ENCODE measurements at regions not wholly inside any gene's neighbourhood (a gene's known extent, or its start where the extent isn't known, plus 50 kb on each side); places are given as distances from the start of the nearest gene placed in this dataset.

DNA sequence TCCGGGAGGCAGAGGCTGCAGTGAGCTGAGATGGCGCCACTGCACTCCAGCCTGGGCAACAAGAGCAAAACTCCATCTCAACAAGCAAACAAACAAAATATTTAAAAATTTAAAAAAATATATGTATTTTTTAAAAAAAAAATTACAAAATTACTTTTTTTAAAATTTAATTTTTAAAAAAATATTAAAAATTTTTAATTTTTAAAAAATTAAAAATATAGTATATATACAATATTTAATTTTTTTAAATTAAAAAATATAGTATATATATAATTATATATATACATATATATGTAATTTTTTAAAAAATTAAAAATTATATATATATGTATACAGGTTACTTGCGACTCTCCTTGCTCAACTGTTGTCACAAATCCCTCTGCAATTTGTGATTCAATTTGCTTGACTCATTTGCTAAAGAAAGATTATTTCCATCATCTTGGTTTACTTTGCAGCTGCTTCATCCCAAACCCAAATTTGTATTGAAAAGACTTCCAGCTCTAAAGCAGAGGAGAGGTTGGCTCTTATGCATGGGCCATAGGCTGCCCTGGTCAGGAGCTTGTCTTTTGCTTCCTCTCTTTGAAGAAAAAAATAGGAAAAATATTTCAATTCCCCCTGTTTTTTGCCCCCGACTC, 247.4 kb upstream of the IRX3 start:
- POLR2A ChIA-PET: no interaction called here
- no peak for ATAC-seq
- Histone ChIP-seq H3K4me1 (ENCODE audit: control insufficient read depth, insufficient read depth, low read length) (no peaks in the 10 kb centered on the region), H3K27me3 (ENCODE audit: control insufficient read depth, insufficient read depth, low read length) (no peaks in the 10 kb centered on the region), H3K36me3 (ENCODE audit: control insufficient read depth, insufficient read depth, low read length) (no peaks in the 10 kb centered on the region), H3K4me3 (ENCODE audit: low read depth in 2 of 2, low read length in 2 of 2) (no peak overlapping the region), H3K27ac (ENCODE audit: low read length) (no peak overlapping the region), H3K9me3 (ENCODE audit: control insufficient read depth, insufficient read depth, low read depth, low read length) (no peaks in the 10 kb centered on the region)
- intact Hi-C loops (cut with micrococcal nuclease; ENCODE audit: unreplicated experiment) (no loop called here), in situ Hi-C loops (cut with HindIII; ENCODE audit: low pct_unique_long_range_greater_than_20kb, low sequenced_read_pairs) (no loop called here)
- no peak for DNase-seq (ENCODE audit: low read depth, low spot score)
- no peak for TF ChIP-seq TCF7L2 (IDR thresholded peaks at IDR 0.05; ENCODE audit: low read depth, low read length)
- TF ChIP-seq SIN3A (IDR thresholded peaks at IDR 0.05; ENCODE audit: borderline replicate concordance, insufficient read depth, low read depth, low read length): no peak
- TF ChIP-seq POLR2AphosphoS5 (IDR thresholded peaks at IDR 0.05; ENCODE audit: low read depth, low read length): no peak
- TF ChIP-seq, protein P1, sequence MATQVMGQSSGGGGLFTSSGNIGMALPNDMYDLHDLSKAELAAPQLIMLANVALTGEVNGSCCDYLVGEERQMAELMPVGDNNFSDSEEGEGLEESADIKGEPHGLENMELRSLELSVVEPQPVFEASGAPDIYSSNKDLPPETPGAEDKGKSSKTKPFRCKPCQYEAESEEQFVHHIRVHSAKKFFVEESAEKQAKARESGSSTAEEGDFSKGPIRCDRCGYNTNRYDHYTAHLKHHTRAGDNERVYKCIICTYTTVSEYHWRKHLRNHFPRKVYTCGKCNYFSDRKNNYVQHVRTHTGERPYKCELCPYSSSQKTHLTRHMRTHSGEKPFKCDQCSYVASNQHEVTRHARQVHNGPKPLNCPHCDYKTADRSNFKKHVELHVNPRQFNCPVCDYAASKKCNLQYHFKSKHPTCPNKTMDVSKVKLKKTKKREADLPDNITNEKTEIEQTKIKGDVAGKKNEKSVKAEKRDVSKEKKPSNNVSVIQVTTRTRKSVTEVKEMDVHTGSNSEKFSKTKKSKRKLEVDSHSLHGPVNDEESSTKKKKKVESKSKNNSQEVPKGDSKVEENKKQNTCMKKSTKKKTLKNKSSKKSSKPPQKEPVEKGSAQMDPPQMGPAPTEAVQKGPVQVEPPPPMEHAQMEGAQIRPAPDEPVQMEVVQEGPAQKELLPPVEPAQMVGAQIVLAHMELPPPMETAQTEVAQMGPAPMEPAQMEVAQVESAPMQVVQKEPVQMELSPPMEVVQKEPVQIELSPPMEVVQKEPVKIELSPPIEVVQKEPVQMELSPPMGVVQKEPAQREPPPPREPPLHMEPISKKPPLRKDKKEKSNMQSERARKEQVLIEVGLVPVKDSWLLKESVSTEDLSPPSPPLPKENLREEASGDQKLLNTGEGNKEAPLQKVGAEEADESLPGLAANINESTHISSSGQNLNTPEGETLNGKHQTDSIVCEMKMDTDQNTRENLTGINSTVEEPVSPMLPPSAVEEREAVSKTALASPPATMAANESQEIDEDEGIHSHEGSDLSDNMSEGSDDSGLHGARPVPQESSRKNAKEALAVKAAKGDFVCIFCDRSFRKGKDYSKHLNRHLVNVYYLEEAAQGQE (IDR thresholded peaks at IDR 0.05; ENCODE audit: insufficient read depth in 1 of 2, low read depth in 2 of 2, low read length in 1 of 2): no peak
- no TSS peak for BruUV-seq (replicated peaks)
- CTCF ChIA-PET: no interaction called here

DNA sequence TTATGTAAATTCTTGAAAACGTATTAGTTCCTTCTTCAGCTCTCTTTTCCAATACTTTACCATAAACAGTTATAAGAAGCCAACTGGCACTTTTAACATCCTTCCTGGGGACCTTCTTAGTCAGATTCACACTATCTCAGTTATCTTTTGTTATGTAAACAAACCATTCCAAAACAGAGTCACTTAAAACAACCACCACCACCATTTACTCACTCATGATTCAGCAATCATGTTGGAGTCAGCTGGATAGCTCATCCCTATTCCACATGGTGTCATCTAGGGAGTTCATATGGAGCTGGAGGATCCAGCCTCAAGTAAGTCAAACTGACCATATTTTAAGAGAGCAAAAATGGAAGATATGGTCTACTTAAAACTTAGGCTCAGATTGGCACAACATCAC, 240.3 kb upstream of the IRX3 start:
- POLR2A ChIA-PET: no interaction called here
- Histone ChIP-seq H3K9me3 (ENCODE audit: control insufficient read depth, insufficient read depth, low read depth, low read length) (peaks cover 4% of the 10 kb centered on the region; the same call in 1 of the 2 replicates), H3K27ac (ENCODE audit: low read length) (no peak overlapping the region), H3K36me3 (ENCODE audit: control insufficient read depth, insufficient read depth, low read length) (no peaks in the 10 kb centered on the region), H3K27me3 (ENCODE audit: control insufficient read depth, insufficient read depth, low read length) (no peaks in the 10 kb centered on the region), H3K4me3 (ENCODE audit: low read depth in 2 of 2, low read length in 2 of 2) (no peak overlapping the region), H3K4me1 (ENCODE audit: control insufficient read depth, insufficient read depth, low read length) (no peaks in the 10 kb centered on the region)
- intact Hi-C loops (cut with micrococcal nuclease; ENCODE audit: unreplicated experiment) (no loop called here), in situ Hi-C loops (cut with HindIII; ENCODE audit: low pct_unique_long_range_greater_than_20kb, low sequenced_read_pairs) (no loop called here)
- DNase-seq (ENCODE audit: low read depth, low spot score) (no peak), ATAC-seq (no peak)
- TF ChIP-seq, protein P1 (IDR thresholded peaks at IDR 0.05; ENCODE audit: insufficient read depth in 1 of 2, low read depth in 2 of 2, low read length in 1 of 2): no peak
- TF ChIP-seq SIN3A (IDR thresholded peaks at IDR 0.05; ENCODE audit: borderline replicate concordance, insufficient read depth, low read depth, low read length): no peak
- TF ChIP-seq TCF7L2 (IDR thresholded peaks at IDR 0.05; ENCODE audit: low read depth, low read length): no peak
- CTCF ChIA-PET: no interaction called here
- BruUV-seq (replicated peaks): no TSS peak

DNA sequence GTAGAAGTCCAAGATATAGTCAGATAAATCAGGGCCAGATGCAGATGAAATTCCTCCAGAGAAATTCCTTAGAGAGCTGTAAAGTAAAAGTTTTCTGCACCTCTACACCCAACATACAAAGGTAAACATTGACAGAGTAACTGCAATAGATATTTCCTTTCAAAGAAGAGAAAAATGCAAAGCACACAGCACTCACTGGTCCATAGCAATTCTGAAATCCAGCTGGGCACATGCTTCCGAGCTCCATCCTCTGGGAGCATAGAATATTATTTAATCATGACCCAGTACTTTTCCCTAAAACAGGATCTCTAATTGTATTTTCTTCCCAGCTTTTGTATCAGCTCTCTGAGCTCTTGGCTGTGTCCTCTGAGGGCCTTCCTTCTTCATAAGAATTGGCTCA, 239.5 kb upstream of the IRX3 start:
- ChIA-PET CTCF (no interaction called here), POLR2A (no interaction called here)
- intact Hi-C loops (cut with micrococcal nuclease; ENCODE audit: unreplicated experiment) (no loop called here), in situ Hi-C loops (cut with HindIII; ENCODE audit: low pct_unique_long_range_greater_than_20kb, low sequenced_read_pairs) (no loop called here)
- Histone ChIP-seq H3K27me3 (ENCODE audit: control insufficient read depth, insufficient read depth, low read length) (no peaks in the 10 kb centered on the region), H3K27ac (ENCODE audit: low read length) (no peak overlapping the region), H3K9me3 (ENCODE audit: control insufficient read depth, insufficient read depth, low read depth, low read length) (peaks cover 4% of the 10 kb centered on the region; the same call in 1 of the 2 replicates), H3K36me3 (ENCODE audit: control insufficient read depth, insufficient read depth, low read length) (no peaks in the 10 kb centered on the region), H3K4me1 (ENCODE audit: control insufficient read depth, insufficient read depth, low read length) (no peaks in the 10 kb centered on the region), H3K4me3 (ENCODE audit: low read depth in 2 of 2, low read length in 2 of 2) (no peak overlapping the region)
- BruUV-seq (replicated peaks): no TSS peak
- no peak for DNase-seq (ENCODE audit: low read depth, low spot score)
- ATAC-seq: no peak
- TF ChIP-seq, protein P1 (IDR thresholded peaks at IDR 0.05; ENCODE audit: insufficient read depth in 1 of 2, low read depth in 2 of 2, low read length in 1 of 2): no peak
- no peak for TF ChIP-seq SIN3A (IDR thresholded peaks at IDR 0.05; ENCODE audit: borderline replicate concordance, insufficient read depth, low read depth, low read length)
- no peak for TF ChIP-seq POLR2AphosphoS5 (IDR thresholded peaks at IDR 0.05; ENCODE audit: low read depth, low read length)
- TF ChIP-seq, protein P2, sequence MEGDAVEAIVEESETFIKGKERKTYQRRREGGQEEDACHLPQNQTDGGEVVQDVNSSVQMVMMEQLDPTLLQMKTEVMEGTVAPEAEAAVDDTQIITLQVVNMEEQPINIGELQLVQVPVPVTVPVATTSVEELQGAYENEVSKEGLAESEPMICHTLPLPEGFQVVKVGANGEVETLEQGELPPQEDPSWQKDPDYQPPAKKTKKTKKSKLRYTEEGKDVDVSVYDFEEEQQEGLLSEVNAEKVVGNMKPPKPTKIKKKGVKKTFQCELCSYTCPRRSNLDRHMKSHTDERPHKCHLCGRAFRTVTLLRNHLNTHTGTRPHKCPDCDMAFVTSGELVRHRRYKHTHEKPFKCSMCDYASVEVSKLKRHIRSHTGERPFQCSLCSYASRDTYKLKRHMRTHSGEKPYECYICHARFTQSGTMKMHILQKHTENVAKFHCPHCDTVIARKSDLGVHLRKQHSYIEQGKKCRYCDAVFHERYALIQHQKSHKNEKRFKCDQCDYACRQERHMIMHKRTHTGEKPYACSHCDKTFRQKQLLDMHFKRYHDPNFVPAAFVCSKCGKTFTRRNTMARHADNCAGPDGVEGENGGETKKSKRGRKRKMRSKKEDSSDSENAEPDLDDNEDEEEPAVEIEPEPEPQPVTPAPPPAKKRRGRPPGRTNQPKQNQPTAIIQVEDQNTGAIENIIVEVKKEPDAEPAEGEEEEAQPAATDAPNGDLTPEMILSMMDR (IDR thresholded peaks at IDR 0.05): no peak
